ENCODE measurements at regions not wholly inside any gene's neighbourhood (a gene's known extent, or its start where the extent isn't known, plus 50 kb on each side); places are given as distances from the start of the nearest gene placed in this dataset.

- Mint-ChIP-seq H3K27me3 (ENCODE audit: low read depth) (no peaks in the 10 kb centered on the region), H3K9me3 (peaks cover 0 to 4% of the 10 kb centered on the region in 2 experiments; a peak in 2 of 5 replicates), H3K4me1 (peaks cover 8 to 9% of the 10 kb centered on the region in 2 experiments), H3K4me3 (no peak overlapping the region), H3K27ac (no peak overlapping the region), H3K36me3 (ENCODE audit: insufficient read depth in 1 of 3, low read depth in 3 of 3) (peaks cover 0 to 6% (median 0%) of the 10 kb centered on the region in 3 experiments; a peak in 2 of 7 replicates)
- no peaks in the 10 kb centered on the region for H3K9me3 ChIP-seq (ENCODE audit: control insufficient read depth, low read depth, low read length)
- no peak overlapping the region for H3K18ac ChIP-seq (ENCODE audit: insufficient read length, low read depth, low read length)
- no peak overlapping the region for H2AFZ ChIP-seq (ENCODE audit: low read length)
- no peak overlapping the region for H3K56ac ChIP-seq (ENCODE audit: insufficient read length, low read depth, low read length)
- H3K4ac ChIP-seq (ENCODE audit: low read depth, low read length): no peak overlapping the region
- H3K27me3 ChIP-seq (ENCODE audit: insufficient read depth, low read length): no peaks in the 10 kb centered on the region
- H4K5ac ChIP-seq (ENCODE audit: insufficient read length, low read depth, low read length): no peak overlapping the region
- no peak overlapping the region for H2BK120ac ChIP-seq (ENCODE audit: low read depth, low read length, poor library complexity, severe bottlenecking)
- no peaks in the 10 kb centered on the region for H3K23me2 ChIP-seq (ENCODE audit: insufficient read length, low read depth, low read length, poor library complexity, severe bottlenecking)
- no peak overlapping the region for H3T11ph ChIP-seq (ENCODE audit: low read length)
- no peak overlapping the region for H4K8ac ChIP-seq (replicated peaks; ENCODE audit: insufficient read length, low read depth, low read length)
- no peak overlapping the region for H2AK5ac ChIP-seq (ENCODE audit: insufficient read length, low read length)
- no peak overlapping the region for H3K27ac ChIP-seq (ENCODE audit: insufficient read length, low read depth, low read length)
- H2BK15ac ChIP-seq (ENCODE audit: low read depth, low read length): no peak overlapping the region
- H2BK20ac ChIP-seq (ENCODE audit: low read depth, low read length, poor library complexity, severe bottlenecking): no peak overlapping the region
- H3K9ac ChIP-seq (ENCODE audit: extremely low read depth, insufficient read length, low read length): no peak overlapping the region
- no peak for TF ChIP-seq CTCF (conservative IDR thresholded peaks at IDR 0.05)
- H3K79me1 ChIP-seq (ENCODE audit: insufficient read depth, low read depth, low read length, poor library complexity, severe bottlenecking): no peaks in the 10 kb centered on the region
- H3K4me2 ChIP-seq (ENCODE audit: insufficient read depth, insufficient read length, low read length): no peak overlapping the region
- H3K79me2 ChIP-seq (ENCODE audit: insufficient read depth, low read length): no peaks in the 10 kb centered on the region
- no peak overlapping the region for H2BK5ac ChIP-seq (ENCODE audit: insufficient read length, low read length)
- no peak overlapping the region for H3K23ac ChIP-seq (ENCODE audit: insufficient read length, low read depth, low read length)
- H3K14ac ChIP-seq (ENCODE audit: insufficient read depth, low read length): no peak overlapping the region
- no peak overlapping the region for H4K91ac ChIP-seq (ENCODE audit: insufficient read length, low read depth, low read length)
- H4K20me1 ChIP-seq (ENCODE audit: control insufficient read depth, insufficient read depth, insufficient read length): no peaks in the 10 kb centered on the region
- H3K4me1 ChIP-seq (ENCODE audit: insufficient read depth, low read length): no peaks in the 10 kb centered on the region
- H2BK12ac ChIP-seq (ENCODE audit: insufficient read length, low read depth, low read length): no peak overlapping the region
- no peak for DNase-seq
Observed at GRCh38 chr4:57682275-57682674, 572.1 kb upstream of the IGFBP7 start.
